Adrenal gland (tissue), 9 donors: ENCODE measurements at regions not wholly inside any gene's neighbourhood (a gene's known extent, or its start where the extent isn't known, plus 50 kb on each side); places are given as distances from the start of the nearest gene placed in this dataset.

Experiments used
- DNase-seq, 7 donors: peaks; one replicate each; pipeline ENCODE4 v3.0.0-alpha.2; 2019 to 2020
- H3K27ac ChIP-seq, 5 donors: fragments of 200-600 bp; sonication (generic) in 4 of 5; 1 replicate in 3 of 5; 2 replicates in 2 of 5; pipeline versions ENCODE4 v1.5.1 to v1.8.0; 2016 to 2020; ENCODE audit warnings: mild to moderate bottlenecking in 1 of 5
- H3K27me3 ChIP-seq: fragments of 200-600 bp; 2 replicates; pipeline ENCODE4 v1.8.0; 2021
- H3K36me3 ChIP-seq, 2 donors: fragments of 200-600 bp; replicated peaks in 1 of 2; 1 replicate in 1 of 2; 2 replicates in 1 of 2; pipeline versions ENCODE4 v1.5.1 to v1.8.0; 2018 to 2022
- H3K4me1 ChIP-seq, 2 donors: fragments of 200-600 bp; replicated peaks in 1 of 2; 1 replicate in 1 of 2; 2 replicates in 1 of 2; pipeline versions ENCODE4 v1.5.1 to v1.8.0; 2018 to 2021
- H3K4me3 ChIP-seq, 4 donors: fragments of 200-600 bp; sonication (generic) in 3 of 4; one replicate each; pipeline ENCODE4 v1.5.1; 2016 to 2018
- H3K9me3 ChIP-seq, 3 donors: fragments of 200-600 bp; sonication (generic) in 1 of 3; replicated peaks in 1 of 3; 1 replicate in 2 of 3; 2 replicates in 1 of 3; pipeline versions ENCODE4 v1.5.1 to v1.8.0; 2016 to 2021
- POLR2A ChIP-seq, 2 donors: fragments of 450-650 bp; IDR thresholded peaks; one replicate each; pipeline ENCODE4 v1.6.1; 2017; ENCODE audit warnings: antibody characterized with exemption in 2 of 2, mild to moderate bottlenecking in 2 of 2, moderate library complexity in 1 of 2
- WGBS, 4 donors: extraction: QIAGEN DNeasy Blood & Tissue Kit in 2 of 4; methylation state at CpG; one replicate each; pipeline versions ENCODE4 v1.1.5 to v1.1.7; 2013 to 2017; 5-methylcytosine and 5-hydroxymethylcytosine counted together
- intact Hi-C, 2 donors: fragments of 100-400 bp; cut with DNase I; formaldehyde crosslinking; loops; one replicate each; pipeline versions ENCODE4 v1.14.1 to v1.15.0; 2022 to 2023
- TF ChIP-seq, protein P1 (sequence below), 6 experiments: fragments of 450-650 bp in 4 of 6; fragments of 200-600 bp in 2 of 6; sonication (generic) in 1 of 6; IDR thresholded peaks; 1 replicate in 5 of 6; 2 replicates in 1 of 6; pipeline versions ENCODE4 v1.5.1 to v1.8.0; 2016 to 2021; ENCODE audit warnings: antibody characterized with exemption in 6 of 6, mild to moderate bottlenecking in 2 of 6, moderate library complexity in 1 of 6
- donor health status: healthy with polysubstance abuse.
- donor health status: Bipolar disorder and iron deficiency.
- donor health status: DM: yes; HTN: yes; CAD: no.
- donor health status: DM: no; HTN: no; CAD: no.
- donor health status: DM: no; HTN: no; CAD: no.

DNA sequence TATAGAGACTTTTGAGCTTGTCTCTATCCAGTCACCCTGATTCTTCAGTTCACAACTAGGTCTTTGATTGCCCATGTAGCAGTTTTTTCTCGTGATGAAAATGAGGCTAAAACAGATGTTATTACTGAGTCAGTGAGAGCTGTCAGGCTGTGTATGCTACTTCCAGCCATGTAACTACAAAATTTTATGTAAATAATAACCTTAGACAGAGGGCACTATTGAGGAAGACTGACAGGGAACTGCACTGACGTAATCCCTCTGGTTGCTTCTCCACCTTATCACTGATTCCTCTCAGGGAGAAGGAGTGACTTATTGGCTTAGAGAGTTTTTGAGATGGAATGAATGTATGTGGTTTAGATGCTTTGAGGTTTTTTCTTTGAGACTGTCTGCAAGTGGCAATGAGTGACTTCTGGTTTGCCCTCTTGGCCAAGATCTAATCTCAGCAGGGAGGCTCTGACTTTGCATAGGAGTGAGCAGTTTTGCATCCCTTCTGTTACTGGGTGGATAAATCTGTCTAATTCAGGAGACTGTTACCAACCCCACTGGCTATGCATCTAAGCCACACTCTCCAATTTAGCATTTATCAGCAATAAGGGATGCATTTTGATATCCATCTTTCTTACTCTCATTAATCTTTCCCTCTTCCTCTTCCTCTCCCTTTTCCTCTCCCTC, 555.2 kb upstream of the FANCL start:
- WGBS, 4 donors, result 45 to 56% (median 55%) methylated on average over 2 of the region's 2 CpGs
- Histone ChIP-seq H3K4me3 (no peak overlapping the region), H3K9me3 (no peaks in the 10 kb centered on the region), H3K27ac (no peak overlapping the region), H3K4me1 (no peaks in the 10 kb centered on the region), H3K36me3 (no peaks in the 10 kb centered on the region), H3K27me3 (no peaks in the 10 kb centered on the region)
- intact Hi-C loops, result no loop called here
- TF ChIP-seq POLR2A (IDR thresholded peaks at IDR 0.05), result no peak
- TF ChIP-seq, protein P1, sequence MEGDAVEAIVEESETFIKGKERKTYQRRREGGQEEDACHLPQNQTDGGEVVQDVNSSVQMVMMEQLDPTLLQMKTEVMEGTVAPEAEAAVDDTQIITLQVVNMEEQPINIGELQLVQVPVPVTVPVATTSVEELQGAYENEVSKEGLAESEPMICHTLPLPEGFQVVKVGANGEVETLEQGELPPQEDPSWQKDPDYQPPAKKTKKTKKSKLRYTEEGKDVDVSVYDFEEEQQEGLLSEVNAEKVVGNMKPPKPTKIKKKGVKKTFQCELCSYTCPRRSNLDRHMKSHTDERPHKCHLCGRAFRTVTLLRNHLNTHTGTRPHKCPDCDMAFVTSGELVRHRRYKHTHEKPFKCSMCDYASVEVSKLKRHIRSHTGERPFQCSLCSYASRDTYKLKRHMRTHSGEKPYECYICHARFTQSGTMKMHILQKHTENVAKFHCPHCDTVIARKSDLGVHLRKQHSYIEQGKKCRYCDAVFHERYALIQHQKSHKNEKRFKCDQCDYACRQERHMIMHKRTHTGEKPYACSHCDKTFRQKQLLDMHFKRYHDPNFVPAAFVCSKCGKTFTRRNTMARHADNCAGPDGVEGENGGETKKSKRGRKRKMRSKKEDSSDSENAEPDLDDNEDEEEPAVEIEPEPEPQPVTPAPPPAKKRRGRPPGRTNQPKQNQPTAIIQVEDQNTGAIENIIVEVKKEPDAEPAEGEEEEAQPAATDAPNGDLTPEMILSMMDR (IDR thresholded peaks at IDR 0.05), result no peak
- DNase-seq, result no peak

DNA sequence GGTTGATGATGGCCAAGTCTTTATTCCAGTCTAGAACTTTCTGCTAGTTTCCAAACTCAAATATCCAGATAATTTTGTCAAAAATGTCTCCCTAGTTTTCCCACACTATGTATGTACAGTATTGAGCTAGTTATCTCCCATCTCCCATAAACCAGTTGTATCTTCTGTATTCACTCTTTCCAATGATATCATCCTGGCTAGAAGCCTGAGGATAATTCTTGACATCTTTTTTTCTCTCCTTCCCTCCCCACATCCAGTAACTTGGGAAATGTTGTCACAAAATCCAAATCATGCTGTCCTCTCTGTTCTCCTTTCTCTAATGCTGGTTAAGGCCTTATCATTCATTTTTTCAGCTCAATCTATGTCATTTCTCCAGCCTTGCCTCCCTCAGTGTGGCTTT, 553.8 kb upstream of the FANCL start:
- intact Hi-C loops, result no loop called here
- Histone ChIP-seq H3K36me3 (no peaks in the 10 kb centered on the region), H3K27me3 (no peaks in the 10 kb centered on the region), H3K4me1 (no peaks in the 10 kb centered on the region), H3K9me3 (no peaks in the 10 kb centered on the region), H3K4me3 (no peak overlapping the region), H3K27ac (no peak overlapping the region)
- TF ChIP-seq POLR2A (IDR thresholded peaks at IDR 0.05), result no peak
- TF ChIP-seq, protein P1 (IDR thresholded peaks at IDR 0.05), result no peak
- no peak for DNase-seq

DNA sequence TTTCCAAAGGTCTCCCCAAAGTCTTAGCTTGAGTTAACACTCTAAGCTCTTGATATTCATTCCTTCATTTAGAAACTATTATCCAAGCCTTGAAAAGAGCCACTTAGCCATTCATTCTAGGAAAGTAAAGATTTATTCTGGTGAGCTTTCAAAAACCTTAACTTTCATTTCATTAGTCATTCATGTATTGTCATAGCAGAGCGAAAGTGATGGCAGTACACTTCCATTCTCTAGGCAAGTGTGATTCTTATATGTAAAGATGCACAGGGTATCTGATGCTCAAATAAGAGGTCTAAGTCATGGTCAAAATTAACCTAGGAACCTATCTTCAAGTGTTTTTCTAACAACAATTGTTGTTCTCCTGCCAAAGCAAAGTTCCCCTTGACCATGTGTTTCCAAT, 553.0 kb upstream of the FANCL start:
- TF ChIP-seq, protein P1 (IDR thresholded peaks at IDR 0.05), result no peak
- no peak for TF ChIP-seq POLR2A (IDR thresholded peaks at IDR 0.05)
- Histone ChIP-seq H3K9me3 (no peaks in the 10 kb centered on the region), H3K27ac (no peak overlapping the region), H3K4me1 (no peaks in the 10 kb centered on the region), H3K36me3 (no peaks in the 10 kb centered on the region), H3K4me3 (no peak overlapping the region), H3K27me3 (no peaks in the 10 kb centered on the region)
- no peak for DNase-seq
- intact Hi-C loops, result no loop called here
- 81 to 97% (median 84%) methylated on average over 1 of the region's 1 CpG for WGBS, 4 donors

DNA sequence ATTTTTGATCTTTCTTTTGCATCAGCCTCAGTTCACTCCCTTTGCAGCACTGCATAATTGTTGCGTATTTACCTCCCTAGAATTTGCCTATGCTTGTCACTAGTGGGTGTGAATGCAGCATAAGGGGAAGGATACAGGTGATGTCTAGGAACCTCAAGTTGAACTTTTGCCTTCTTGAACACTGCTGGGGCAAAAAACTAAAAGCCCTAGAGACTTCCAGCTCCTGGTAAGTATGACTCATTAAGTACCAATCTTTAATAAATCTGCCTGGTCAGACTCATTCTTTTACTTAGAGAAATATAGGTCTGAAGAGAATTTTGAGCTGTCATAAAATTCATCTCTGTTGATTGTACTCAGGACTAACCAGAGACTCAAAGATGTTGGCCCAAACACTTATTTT, 547.3 kb upstream of the FANCL start:
- TF ChIP-seq, protein P1 (IDR thresholded peaks at IDR 0.05), result no peak
- TF ChIP-seq POLR2A (IDR thresholded peaks at IDR 0.05), result no peak

More for the DNA sequence above, 547.3 kb upstream of the FANCL start:
- WGBS, 4 donors, result 85 to 97% (median 90%) methylated on average over 1 of the region's 1 CpG
- no peaks in the 10 kb centered on the region for H3K4me1 ChIP-seq
- H3K27ac ChIP-seq, result no peak overlapping the region
- no peaks in the 10 kb centered on the region for H3K9me3 ChIP-seq
- H3K36me3 ChIP-seq, result no peaks in the 10 kb centered on the region
- no peak overlapping the region for H3K4me3 ChIP-seq
- no peak for DNase-seq
- intact Hi-C loops, result no loop called here
- H3K27me3 ChIP-seq, result no peaks in the 10 kb centered on the region
